ENCODE measurements at regions not wholly inside any gene's neighbourhood (a gene's known extent, or its start where the extent isn't known, plus 50 kb on each side); places are given as distances from the start of the nearest gene placed in this dataset.
A peak's percentile ranks its signal among the peaks of the same experiment; 100 is the strongest.

DNA sequence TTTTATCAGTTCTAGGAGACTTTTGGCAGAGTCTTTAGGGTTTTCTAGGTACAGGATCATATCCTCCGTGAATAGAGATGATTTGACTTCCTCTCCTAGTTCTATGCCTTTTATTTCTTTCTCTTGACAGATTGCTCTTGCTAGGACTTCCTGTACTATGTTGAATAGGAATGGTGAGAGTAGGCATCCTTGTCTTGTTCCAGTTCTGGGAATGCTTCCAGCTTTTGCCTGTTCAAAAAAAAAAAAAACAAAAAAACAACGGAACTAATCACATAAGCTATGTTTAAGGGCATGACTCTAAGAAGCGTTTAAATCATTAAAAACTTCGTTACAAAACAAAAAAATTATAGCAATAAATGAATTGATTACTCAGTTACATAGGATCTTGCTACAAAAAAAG, 145.7 kb downstream of the NUP35 start:
- no peak for FAIRE-seq
- intact Hi-C loops (cut with DNase I): no loop called here
- Histone ChIP-seq H3K9ac (ENCODE audit: low read length in 3 of 3) (no peak overlapping the region), H3K4me1 (ENCODE audit: control insufficient read depth in 2 of 3, insufficient read depth in 2 of 3, low read depth in 1 of 3, low read length in 3 of 3) (no peaks in the 10 kb centered on the region), H3K27me3 (ENCODE audit: control insufficient read depth, insufficient read depth, low read length) (no peaks in the 10 kb centered on the region), H3K9me3 (ENCODE audit: control insufficient read depth in 2 of 3, insufficient read depth in 1 of 3, low read length in 3 of 3) (peaks cover 0 to 4% (median 0%) of the 10 kb centered on the region in 3 donors), H3K4me3 (ENCODE audit: low read length in 3 of 3) (no peak overlapping the region), H3K27ac (ENCODE audit: low read depth in 2 of 2, low read length in 2 of 2) (no peak overlapping the region), H3K36me3 (ENCODE audit: control insufficient read depth in 2 of 3, insufficient read depth in 3 of 3, low read length in 3 of 3) (no peaks in the 10 kb centered on the region)
- DNase-seq: peak in 1 of 5 donors; percentile 13
- TF ChIP-seq, protein P1, sequence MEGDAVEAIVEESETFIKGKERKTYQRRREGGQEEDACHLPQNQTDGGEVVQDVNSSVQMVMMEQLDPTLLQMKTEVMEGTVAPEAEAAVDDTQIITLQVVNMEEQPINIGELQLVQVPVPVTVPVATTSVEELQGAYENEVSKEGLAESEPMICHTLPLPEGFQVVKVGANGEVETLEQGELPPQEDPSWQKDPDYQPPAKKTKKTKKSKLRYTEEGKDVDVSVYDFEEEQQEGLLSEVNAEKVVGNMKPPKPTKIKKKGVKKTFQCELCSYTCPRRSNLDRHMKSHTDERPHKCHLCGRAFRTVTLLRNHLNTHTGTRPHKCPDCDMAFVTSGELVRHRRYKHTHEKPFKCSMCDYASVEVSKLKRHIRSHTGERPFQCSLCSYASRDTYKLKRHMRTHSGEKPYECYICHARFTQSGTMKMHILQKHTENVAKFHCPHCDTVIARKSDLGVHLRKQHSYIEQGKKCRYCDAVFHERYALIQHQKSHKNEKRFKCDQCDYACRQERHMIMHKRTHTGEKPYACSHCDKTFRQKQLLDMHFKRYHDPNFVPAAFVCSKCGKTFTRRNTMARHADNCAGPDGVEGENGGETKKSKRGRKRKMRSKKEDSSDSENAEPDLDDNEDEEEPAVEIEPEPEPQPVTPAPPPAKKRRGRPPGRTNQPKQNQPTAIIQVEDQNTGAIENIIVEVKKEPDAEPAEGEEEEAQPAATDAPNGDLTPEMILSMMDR (IDR thresholded peaks at IDR 0.05; ENCODE audit: borderline replicate concordance, extremely low read depth, insufficient read depth): no peak

DNA sequence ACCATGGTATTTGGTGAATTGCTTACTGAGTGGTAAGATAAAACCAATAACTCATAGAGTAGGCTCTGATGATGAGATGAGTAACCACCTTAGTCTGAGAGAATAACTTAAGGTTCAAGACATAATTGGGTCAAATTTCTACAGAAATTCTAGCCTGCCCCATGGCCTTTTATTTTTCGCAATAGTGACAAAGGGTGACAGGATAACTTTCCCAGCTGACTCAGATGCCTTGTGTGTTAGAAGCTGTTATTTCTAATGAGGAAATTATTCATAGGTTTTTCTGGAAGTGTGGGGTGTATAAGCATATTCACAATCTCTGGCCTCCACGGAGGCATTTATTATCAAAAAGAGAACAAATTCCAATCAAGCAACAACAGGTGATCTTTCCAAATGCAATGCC, 159.0 kb downstream of the NUP35 start:
- TF ChIP-seq, protein P1 (IDR thresholded peaks at IDR 0.05; ENCODE audit: borderline replicate concordance, extremely low read depth, insufficient read depth): no peak
- intact Hi-C loops (cut with DNase I): no loop called here

DNA sequence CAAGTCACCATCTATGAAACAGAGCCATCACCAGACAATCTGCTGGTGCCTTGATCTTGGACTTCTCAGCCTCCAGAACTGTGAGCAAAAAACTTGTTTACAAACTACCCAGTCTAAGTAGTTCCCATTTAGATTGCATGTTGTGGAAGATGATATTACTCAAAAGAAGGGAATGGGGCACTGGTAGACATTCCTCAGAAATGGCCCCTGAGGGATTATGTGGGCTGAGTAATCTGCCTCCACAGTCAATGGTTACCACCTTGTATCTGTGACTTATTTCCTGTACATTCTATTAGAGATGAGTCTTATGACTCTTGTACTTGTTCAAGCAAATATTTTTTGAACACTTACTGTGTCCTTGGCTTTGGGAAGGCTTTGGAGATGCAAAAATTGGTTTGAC, 160.4 kb downstream of the NUP35 start:
- H3K9ac ChIP-seq (ENCODE audit: low read length in 3 of 3): no peak overlapping the region
- no peaks in the 10 kb centered on the region for H3K36me3 ChIP-seq (ENCODE audit: control insufficient read depth in 2 of 3, insufficient read depth in 3 of 3, low read length in 3 of 3)
- TF ChIP-seq, protein P1 (IDR thresholded peaks at IDR 0.05; ENCODE audit: borderline replicate concordance, extremely low read depth, insufficient read depth): no peak
- no peaks in the 10 kb centered on the region for H3K9me3 ChIP-seq (ENCODE audit: control insufficient read depth in 2 of 3, insufficient read depth in 1 of 3, low read length in 3 of 3)
- H3K27me3 ChIP-seq (ENCODE audit: control insufficient read depth, insufficient read depth, low read length): no peaks in the 10 kb centered on the region
- H3K4me1 ChIP-seq (ENCODE audit: control insufficient read depth in 2 of 3, insufficient read depth in 2 of 3, low read depth in 1 of 3, low read length in 3 of 3): no peaks in the 10 kb centered on the region
- DNase-seq (no peak), FAIRE-seq (no peak)
- no peak overlapping the region for H3K4me3 ChIP-seq (ENCODE audit: low read length in 3 of 3)
- intact Hi-C loops (cut with DNase I): no loop called here
- H3K27ac ChIP-seq (ENCODE audit: low read depth in 2 of 2, low read length in 2 of 2): no peak overlapping the region

More for the DNA sequence above, 159.0 kb downstream of the NUP35 start:
- Histone ChIP-seq H3K27ac (ENCODE audit: low read depth in 2 of 2, low read length in 2 of 2) (no peak overlapping the region), H3K4me3 (ENCODE audit: low read length in 3 of 3) (no peak overlapping the region), H3K27me3 (ENCODE audit: control insufficient read depth, insufficient read depth, low read length) (no peaks in the 10 kb centered on the region), H3K4me1 (ENCODE audit: control insufficient read depth in 2 of 3, insufficient read depth in 2 of 3, low read depth in 1 of 3, low read length in 3 of 3) (no peaks in the 10 kb centered on the region), H3K9me3 (ENCODE audit: control insufficient read depth in 2 of 3, insufficient read depth in 1 of 3, low read length in 3 of 3) (no peaks in the 10 kb centered on the region), H3K9ac (ENCODE audit: low read length in 3 of 3) (no peak overlapping the region), H3K36me3 (ENCODE audit: control insufficient read depth in 2 of 3, insufficient read depth in 3 of 3, low read length in 3 of 3) (no peaks in the 10 kb centered on the region)
- DNase-seq (no peak), FAIRE-seq (no peak)

DNA sequence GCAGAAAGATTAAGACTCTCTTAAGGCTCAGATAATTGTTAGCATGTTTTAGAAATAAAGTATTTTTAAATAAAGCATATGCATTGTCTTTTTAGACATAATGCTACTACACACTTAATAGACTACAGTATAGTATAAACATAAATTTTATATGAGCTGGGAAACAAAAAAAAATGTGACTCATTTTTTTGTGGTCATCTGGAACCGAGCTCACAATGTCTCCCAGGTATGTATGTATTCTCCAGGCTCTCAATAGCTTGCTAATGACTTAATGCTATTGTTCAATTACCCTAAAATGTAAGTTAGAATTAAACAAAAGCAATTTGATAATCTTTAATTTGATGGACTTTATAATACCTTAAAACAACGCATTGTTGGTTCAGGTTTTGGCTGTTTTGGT, 167.2 kb downstream of the NUP35 start:
- H3K9me3 ChIP-seq (ENCODE audit: control insufficient read depth in 2 of 3, insufficient read depth in 1 of 3, low read length in 3 of 3): no peaks in the 10 kb centered on the region
- H3K36me3 ChIP-seq (ENCODE audit: control insufficient read depth in 2 of 3, insufficient read depth in 3 of 3, low read length in 3 of 3): no peaks in the 10 kb centered on the region
- H3K4me3 ChIP-seq (ENCODE audit: low read length in 3 of 3): no peak overlapping the region
- FAIRE-seq: no peak
- no peaks in the 10 kb centered on the region for H3K27me3 ChIP-seq (ENCODE audit: control insufficient read depth, insufficient read depth, low read length)
- no peak overlapping the region for H3K27ac ChIP-seq (ENCODE audit: low read depth in 2 of 2, low read length in 2 of 2)
- no peaks in the 10 kb centered on the region for H3K4me1 ChIP-seq (ENCODE audit: control insufficient read depth in 2 of 3, insufficient read depth in 2 of 3, low read depth in 1 of 3, low read length in 3 of 3)
- intact Hi-C loops (cut with DNase I): no loop called here
- DNase-seq: no peak
- TF ChIP-seq, protein P1 (IDR thresholded peaks at IDR 0.05; ENCODE audit: borderline replicate concordance, extremely low read depth, insufficient read depth): no peak
- no peak overlapping the region for H3K9ac ChIP-seq (ENCODE audit: low read length in 3 of 3)
